UCSD-AML1 (cell line): ENCODE measurements at regions not wholly inside any gene's neighbourhood (a gene's known extent, or its start where the extent isn't known, plus 50 kb on each side); places are given as distances from the start of the nearest gene placed in this dataset.

Source experiments
- DNase-seq: peaks from one replicate; lab custom pipeline; 2025; ENCODE audit not compliant: unreplicated experiment; lab: John Stamatoyannopoulos, UW

DNA sequence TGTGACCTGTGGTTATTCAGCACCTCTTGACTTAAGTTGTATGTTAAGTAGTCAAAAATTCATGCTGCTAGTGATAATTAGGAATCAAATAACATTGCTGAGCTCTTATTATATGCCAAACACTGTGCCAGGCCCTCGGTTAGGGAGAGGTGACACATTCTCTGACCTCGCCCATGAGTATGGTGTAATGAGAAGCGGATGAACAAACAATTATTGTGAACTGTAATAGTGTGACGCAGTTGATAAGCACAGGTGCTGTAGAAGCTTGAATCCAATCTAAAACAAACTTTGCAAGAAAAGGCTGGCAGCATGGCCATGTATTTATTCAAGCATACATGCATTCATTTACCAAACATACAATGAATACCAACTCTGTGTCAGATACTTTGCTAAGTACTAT is 303.5 kb upstream of the HS3ST1 start:
- no peak for DNase-seq

- DNase-seq: no peak
These were observed 301.9 kb upstream of the HS3ST1 start for GRCh38 chr4:11730545-11730944.

DNA sequence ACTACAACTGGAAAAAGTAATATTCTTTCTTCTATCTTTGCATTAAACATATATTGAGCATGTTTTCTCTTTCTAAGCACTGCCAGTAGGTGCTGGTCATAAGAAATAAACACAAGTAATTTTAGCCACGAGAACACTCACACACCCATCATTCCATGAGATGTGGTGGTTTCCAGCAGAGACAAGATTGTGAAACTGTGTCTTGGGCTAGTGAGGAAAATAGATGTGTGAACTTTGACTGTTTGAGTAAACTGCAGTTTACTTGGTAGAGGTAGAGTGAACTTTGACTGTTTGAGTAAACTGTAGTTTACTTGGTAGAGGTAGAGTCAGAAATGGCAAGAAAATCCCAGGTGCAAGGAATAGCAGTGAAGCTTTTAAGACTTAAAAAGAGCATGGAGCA is 300.9 kb upstream of the HS3ST1 start:
- no peak for DNase-seq

- no peak for DNase-seq
These were observed 299.3 kb upstream of the HS3ST1 start for GRCh38 chr4:11727903-11728564.

GRCh38 chr4:11724731-11725130 is 296.0 kb upstream of the HS3ST1 start:
- DNase-seq: no peak

DNA sequence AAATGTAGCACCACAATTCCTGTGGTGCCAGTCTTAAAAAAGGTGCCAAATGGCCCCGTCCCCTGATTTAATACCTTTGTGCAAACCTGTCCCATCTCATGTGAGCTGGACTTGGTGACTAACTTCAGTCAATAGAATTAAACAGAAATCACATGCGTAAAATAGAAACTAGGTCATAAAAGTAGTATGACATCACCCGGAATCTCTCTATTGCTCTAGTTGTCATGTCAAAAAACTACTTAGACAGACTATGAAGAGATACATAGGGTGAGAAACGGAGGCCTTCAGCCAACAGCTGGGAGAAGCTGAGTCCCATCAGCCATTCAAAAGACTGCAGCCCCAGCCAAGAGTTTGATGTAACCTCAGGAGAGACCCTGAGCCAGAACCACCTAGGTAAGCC is 293.5 kb upstream of the HS3ST1 start:
- DNase-seq: no peak

- DNase-seq: no peak
These were observed 291.6 kb upstream of the HS3ST1 start for GRCh38 chr4:11720292-11720691.

DNA sequence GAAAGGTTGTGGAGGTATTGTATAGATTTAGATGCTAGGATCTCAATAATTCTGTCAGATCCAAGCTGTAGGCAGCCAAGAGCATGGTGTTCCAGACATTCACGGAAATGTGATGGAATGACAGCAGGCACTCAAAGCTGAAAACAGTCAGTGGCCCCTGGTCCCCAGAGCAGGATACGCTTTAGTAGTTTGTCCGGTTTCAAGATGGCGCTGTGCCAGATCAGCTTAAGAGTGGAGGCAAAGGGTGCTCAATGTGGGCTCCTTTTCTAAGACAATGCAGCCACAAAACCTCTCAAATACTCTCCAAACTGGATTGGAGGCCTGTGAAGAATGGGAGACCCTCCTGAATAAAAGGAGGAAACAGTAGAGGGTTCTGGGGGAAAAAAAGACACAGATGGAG is 291.2 kb upstream of the HS3ST1 start:
- no peak for DNase-seq

- no peak for DNase-seq
These were observed 287.2 kb upstream of the HS3ST1 start for GRCh38 chr4:11715753-11716521.

- DNase-seq: no peak
These were observed 281.9 kb upstream of the HS3ST1 start for GRCh38 chr4:11710453-11711093.

- no peak for DNase-seq
These were observed 275.6 kb upstream of the HS3ST1 start for GRCh38 chr4:11704186-11704830.

- no peak for DNase-seq
These were observed 274.3 kb upstream of the HS3ST1 start for GRCh38 chr4:11702886-11703557.

DNA sequence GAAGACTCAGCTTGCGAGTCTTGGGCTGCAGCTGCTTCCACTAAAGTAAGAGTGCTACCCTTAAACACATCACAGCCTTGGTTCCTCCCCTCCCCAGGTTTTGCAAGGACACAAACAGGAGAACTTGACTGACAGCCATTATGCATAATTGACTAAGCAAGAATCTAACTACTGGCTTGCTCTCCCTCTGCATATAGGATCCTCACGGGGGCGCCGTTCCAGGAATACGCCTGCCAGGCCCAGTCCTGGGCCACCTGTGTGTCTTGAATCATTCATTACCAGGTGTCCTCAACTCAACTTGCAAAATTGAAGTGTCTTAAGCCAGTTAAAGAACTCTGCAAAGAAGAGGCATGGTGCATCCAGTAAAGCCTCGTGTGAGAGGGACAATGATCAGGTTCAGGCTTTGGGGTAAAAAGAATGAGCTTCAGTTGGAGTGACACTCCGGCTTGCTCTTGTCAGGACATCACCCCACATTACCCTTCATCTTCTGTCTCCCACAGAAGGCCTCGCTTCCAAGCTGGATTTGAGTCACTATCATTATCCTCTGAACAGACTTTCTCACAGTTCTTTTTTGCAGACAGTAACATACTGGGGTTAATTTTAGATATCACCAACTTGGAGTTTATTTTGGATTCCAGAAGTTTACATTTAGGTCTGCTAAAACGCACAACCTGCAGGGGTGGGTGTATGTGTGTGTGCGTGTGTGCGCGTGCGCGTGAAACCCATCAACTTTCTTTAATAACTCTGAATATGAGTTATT is 273.5 kb upstream of the HS3ST1 start:
- no peak for DNase-seq

DNA sequence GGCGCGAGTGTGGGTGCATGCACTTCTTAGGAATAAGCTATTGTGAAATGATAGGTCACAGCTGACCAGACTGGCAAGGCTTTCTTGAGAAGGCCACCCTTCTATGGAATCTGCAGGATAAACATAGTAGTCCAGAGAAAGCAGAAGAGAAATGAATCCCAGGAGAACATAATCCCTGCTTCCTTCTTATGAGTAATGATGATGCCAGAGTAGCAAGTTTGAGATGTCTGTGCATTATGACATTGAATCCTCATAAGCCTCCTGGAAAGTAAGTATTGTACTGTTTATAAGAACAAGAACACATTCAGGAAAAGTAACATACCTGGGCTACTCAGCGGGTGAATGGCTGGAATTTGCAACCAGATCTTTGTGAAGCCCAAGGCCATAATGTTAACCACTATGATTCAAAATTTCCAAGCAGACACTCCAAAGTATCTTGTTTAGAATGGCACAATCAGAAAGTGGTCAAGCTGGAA is 272.1 kb upstream of the HS3ST1 start:
- no peak for DNase-seq

DNA sequence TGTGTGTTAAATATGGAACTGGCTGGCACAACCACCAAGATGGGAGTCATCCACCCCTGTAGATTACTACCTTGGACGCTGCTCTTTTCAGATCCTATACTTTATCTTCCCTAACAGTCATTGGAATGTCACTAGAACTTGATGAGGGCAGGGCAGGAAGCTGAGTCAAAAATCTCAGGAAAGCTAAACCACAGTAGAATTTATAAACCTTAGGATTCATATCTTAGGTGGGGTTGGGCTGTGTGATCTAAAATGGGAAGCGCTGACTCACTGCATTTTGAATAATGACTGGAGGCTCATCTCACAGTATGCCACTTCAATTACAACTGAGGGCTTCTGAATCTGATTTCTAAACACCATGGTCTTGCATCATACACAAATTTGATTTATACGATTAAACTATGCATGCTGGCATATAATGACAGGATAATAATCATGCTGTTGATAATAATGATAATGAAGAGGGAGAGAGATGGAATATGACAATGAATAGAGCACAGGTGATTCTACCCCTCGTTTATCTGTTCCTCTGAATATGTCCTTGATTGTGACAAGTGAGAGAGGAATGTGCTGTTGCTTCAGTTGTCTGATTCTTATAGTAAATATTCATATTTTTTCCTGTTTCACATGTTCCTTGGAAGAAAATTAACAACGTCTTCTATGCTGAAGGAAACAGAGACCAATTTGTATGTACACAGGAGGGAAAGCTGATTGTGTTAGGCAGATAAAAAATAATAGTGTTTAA is 270.3 kb upstream of the HS3ST1 start:
- DNase-seq: no peak

DNA sequence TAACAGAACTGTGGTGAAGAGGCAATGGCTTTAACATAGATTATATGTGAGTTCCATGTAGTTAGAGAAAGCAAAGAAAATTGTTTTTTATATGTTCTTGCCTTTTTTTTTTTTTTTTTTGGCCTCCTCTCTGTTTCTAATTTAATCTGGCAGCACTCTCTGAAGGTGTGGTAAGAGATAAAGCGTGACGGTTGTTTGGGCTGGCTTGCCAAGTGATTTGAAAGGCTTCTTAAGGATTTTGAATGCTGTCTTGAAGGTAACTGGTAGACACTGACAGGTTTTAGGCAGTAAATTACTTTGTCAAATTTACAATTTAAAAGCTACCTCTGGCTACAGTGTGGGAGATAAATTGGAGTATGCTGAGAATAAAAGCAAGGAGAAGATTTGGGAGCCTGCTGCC is 269.3 kb upstream of the HS3ST1 start:
- no peak for DNase-seq

GRCh38 chr4:11693693-11694092 is 265.0 kb upstream of the HS3ST1 start:
- DNase-seq: no peak

DNA sequence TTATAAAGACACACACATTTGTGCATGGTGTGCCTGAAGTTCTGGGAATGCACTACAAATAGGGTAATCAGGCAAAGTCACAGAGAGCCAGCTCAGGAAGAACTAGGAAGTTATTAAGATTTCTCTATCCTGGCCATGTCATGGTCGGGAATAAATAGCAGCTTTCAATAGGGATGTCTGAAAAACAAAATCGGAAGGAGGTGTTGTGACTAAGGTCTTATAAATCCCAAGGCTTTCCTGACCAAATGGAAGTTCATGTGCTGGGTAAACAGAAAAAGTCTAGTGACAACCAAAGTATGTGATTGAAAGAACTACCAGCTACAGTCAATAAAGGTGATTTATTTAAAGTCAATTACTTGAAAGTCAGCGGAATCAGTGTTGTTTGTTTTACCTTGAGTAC is 262.5 kb upstream of the HS3ST1 start:
- no peak for DNase-seq

GRCh38 chr4:11687727-11688126 is 259.0 kb upstream of the HS3ST1 start:
- no peak for DNase-seq

- no peak for DNase-seq
These were observed 256.8 kb upstream of the HS3ST1 start for GRCh38 chr4:11685481-11685880.
